Astrocyte (in vitro differentiated cells and primary cell): ENCODE measurements at regions not wholly inside any gene's neighbourhood (a gene's known extent, or its start where the extent isn't known, plus 50 kb on each side); places are given as distances from the start of the nearest gene placed in this dataset.

Source experiments
- CTCF ChIP-seq: IDR thresholded peaks from 2 replicates; pipeline ENCODE4 v1.5.1; 2011; ENCODE audit warnings: low read depth, mild to moderate bottlenecking, inconsistent platforms, low read length, moderate library complexity; ENCODE audit not compliant: insufficient read depth
- EZH2 ChIP-seq: IDR thresholded peaks from 2 replicates; pipeline ENCODE4 v1.6.1; 2012; ENCODE audit warnings: mild to moderate bottlenecking, low read length, inconsistent platforms; ENCODE audit not compliant: insufficient read depth

- TF ChIP-seq CTCF (no peak), EZH2 (no peak)
These were observed 659.0 kb downstream of the UTRN start for GRCh38 chr6:144944106-144944505.
